Testis (tissue), 2 donors: ENCODE measurements at regions not wholly inside any gene's neighbourhood (a gene's known extent, or its start where the extent isn't known, plus 50 kb on each side); places are given as distances from the start of the nearest gene placed in this dataset.

Experiments used
- POLR2A ChIP-seq: fragments of 450-650 bp; IDR thresholded peaks from one replicate; pipeline ENCODE4 v1.6.1; 2017; ENCODE audit warnings: antibody characterized with exemption, mild to moderate bottlenecking, moderate library complexity
- TF ChIP-seq, protein P1 (sequence below), 3 experiments: fragments of 450-650 bp in 2 of 3; fragments of 200-600 bp in 1 of 3; sonication (generic) in 1 of 3; IDR thresholded peaks; one replicate each; pipeline ENCODE4 v1.5.1; 2016 to 2019; ENCODE audit warnings: antibody characterized with exemption in 3 of 3, mild to moderate bottlenecking in 2 of 3, moderate library complexity in 1 of 3

DNA sequence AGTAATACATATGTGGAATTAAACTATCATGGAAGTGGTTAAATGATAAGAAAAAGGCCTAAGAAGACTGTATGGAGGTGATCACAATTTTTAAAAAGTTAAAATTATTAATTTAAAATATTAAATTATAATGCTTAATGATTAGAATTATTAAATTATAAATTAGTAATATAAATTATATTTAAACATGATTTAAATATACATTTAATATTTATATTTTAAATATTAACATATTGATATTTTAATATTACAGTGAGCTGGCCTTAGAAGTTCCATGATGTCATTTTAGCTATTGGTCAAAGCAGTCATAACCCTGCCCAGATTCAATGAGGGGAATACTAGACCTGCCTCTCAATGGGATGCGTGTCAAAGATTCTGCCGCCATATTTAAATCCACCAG, 281.2 kb downstream of the PRDM2 start:
- TF ChIP-seq, protein P1, sequence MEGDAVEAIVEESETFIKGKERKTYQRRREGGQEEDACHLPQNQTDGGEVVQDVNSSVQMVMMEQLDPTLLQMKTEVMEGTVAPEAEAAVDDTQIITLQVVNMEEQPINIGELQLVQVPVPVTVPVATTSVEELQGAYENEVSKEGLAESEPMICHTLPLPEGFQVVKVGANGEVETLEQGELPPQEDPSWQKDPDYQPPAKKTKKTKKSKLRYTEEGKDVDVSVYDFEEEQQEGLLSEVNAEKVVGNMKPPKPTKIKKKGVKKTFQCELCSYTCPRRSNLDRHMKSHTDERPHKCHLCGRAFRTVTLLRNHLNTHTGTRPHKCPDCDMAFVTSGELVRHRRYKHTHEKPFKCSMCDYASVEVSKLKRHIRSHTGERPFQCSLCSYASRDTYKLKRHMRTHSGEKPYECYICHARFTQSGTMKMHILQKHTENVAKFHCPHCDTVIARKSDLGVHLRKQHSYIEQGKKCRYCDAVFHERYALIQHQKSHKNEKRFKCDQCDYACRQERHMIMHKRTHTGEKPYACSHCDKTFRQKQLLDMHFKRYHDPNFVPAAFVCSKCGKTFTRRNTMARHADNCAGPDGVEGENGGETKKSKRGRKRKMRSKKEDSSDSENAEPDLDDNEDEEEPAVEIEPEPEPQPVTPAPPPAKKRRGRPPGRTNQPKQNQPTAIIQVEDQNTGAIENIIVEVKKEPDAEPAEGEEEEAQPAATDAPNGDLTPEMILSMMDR (IDR thresholded peaks at IDR 0.05) = no peak
- TF ChIP-seq POLR2A = no peak
